GM23248 (cell line): ENCODE measurements at regions not wholly inside any gene's neighbourhood (a gene's known extent, or its start where the extent isn't known, plus 50 kb on each side); places are given as distances from the start of the nearest gene placed in this dataset.

Experiments
- EZH2 ChIP-seq: fragments of 200-600 bp; sonication (generic); IDR thresholded peaks from 2 replicates; pipeline ENCODE4 v1.6.1; 2018; ENCODE audit warnings: antibody characterized with exemption, mild to moderate bottlenecking; ENCODE audit not compliant: insufficient read depth, poor library complexity, severe bottlenecking
- EZH2phosphoT487 ChIP-seq: fragments of 200-600 bp; sonication (generic); IDR thresholded peaks from 2 replicates; pipeline ENCODE4 v1.6.1; 2018; ENCODE audit warnings: antibody characterized with exemption, moderate library complexity, mild to moderate bottlenecking, low read depth; ENCODE audit not compliant: insufficient read depth

- TF ChIP-seq EZH2 (no peak), EZH2phosphoT487 (no peak)
Measured at GRCh38 chr11:71356904-71357303, 91.3 kb downstream of the DHCR7 start.
